ENCODE measurements at regions not wholly inside any gene's neighbourhood (a gene's known extent, or its start where the extent isn't known, plus 50 kb on each side); places are given as distances from the start of the nearest gene placed in this dataset.
"Not testable (repeated sequence)": the region's sequence is repeated elsewhere in the genome, so short reads cannot be mapped to it uniquely, and the experiment has no call there.

GRCh38 chr6:167392631-167393316 lies 67.9 kb downstream of the TTLL2 start:
- DNase-seq (ENCODE audit: low spot score) = no peak

DNA sequence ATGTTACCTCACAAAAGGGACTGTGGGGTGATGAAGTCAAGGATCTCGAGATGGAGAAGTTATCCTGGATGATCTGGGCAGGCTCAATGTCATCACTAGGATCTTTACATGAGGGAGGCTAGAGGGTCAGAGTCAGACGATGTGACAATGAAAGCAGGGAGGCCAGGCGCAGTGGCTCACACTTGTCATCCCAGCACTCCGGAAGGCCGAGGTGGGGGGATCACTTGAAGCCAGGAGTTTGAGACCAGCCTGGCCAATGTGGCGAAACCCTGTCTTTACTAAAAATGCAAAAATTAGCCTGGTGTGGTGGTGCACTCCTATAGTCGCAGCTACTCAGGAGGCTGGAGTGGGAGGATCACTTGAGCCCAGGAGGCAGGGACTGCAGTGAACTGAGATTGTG lies 68.8 kb downstream of the TTLL2 start:
- no peak for DNase-seq (ENCODE audit: low spot score)

DNA sequence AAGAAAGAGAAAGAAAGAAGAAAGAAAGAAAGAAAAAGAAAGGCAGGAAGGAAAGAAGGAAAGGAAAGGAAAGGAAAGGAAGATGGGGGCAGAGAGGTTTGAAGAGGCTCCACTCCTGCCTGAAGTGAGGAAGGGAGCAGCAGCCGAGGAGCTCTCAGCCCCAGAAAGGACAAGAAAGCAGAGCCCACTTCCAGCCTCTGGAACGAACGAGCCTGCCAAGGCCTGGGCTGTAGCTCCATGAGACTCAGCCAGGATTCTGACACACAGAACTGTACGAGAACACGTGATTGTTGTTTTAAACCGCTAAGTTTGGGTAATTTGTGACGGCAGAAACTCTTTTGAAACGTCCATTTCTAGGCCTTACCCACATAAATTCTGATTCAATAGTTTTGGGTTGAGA lies 69.5 kb downstream of the TTLL2 start:
- no peak for DNase-seq (ENCODE audit: low spot score)

GRCh38 chr6:167394820-167395219 lies 69.9 kb downstream of the TTLL2 start:
- no peak for DNase-seq (ENCODE audit: low spot score)

- no peak for DNase-seq (ENCODE audit: low spot score)
Measured at GRCh38 chr6:167396068-167396658, 71.3 kb downstream of the TTLL2 start.

- DNase-seq (ENCODE audit: low spot score) = no peak
Measured at GRCh38 chr6:167396659-167397490, 72.0 kb downstream of the TTLL2 start.

- DNase-seq (ENCODE audit: low spot score) = no peak
Measured at GRCh38 chr6:167397712-167398111, 72.8 kb downstream of the TTLL2 start.

- DNase-seq (ENCODE audit: low spot score) = no peak
Measured at GRCh38 chr6:167398214-167399050, 73.5 kb downstream of the TTLL2 start.

DNA sequence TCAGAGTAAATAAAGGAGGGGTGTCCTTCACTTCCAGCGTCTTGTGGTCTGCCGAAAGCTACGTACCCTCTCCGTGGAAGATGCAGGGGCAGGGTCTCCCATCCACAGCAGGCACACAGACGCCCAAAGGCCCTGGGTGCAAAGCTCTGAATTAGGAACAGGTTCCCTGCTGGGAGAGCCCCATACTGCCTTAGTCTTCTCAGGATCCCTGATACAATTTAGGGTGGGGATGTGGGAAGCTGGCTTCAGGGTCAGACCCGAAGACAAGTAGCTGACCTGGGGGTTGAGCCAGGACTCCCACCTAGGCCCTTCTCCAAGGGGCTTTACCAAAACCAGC lies 74.1 kb downstream of the TTLL2 start:
- no peak for DNase-seq (ENCODE audit: low spot score)

DNA sequence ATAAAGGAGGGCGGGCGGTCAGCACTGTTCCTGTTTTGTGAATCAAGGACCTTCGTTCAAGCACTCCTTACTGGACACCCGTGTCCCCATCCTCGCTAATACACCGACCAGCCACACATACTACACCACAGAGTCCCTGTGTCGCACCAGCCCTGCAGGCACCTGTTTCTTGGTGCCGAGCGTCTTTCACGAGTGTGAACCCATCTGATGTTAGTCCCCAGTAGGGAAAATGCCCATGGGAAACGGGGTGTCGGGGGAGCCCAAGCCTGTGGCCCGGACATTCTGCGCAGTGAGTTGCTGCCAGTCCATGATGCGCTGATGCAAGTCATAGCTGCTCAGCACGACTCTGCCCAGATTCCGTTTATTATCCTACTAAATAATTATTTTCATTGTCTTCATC lies 74.7 kb downstream of the TTLL2 start:
- DNase-seq (ENCODE audit: low spot score) = no peak

GRCh38 chr6:167400482-167401138 lies 75.7 kb downstream of the TTLL2 start:
- DNase-seq (ENCODE audit: low spot score) = no peak

DNA sequence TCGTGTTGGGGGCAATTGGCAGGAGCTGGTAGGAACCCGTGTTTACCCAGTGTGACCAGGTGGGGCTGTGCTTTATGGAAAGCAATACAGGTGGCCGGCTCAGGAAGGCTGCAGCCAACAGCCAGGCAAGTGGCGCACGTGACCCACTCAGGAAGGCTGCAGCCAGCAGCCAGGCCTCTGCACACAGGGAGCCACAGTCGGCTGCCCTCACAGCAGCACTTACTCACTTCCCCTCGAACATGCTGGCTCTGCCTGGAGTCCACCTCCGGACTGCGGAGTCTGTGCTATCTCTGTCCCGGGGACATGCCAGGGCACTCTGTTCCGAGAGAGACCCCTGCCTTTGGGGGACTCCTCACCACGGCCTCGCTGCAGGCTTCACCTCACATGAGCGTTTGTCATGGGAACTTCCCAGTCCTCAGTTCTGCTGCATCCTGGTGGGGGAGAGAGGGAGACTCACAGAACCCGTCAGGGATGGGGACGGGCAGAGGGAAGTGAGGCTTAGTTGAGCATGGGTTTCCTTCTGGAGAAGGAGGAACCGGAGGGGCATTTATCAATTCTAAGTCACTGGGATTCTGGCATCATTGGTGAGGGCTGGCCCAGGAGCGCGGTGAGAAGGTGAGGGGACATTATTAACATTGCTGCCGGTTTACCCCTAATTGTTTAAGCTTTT lies 76.8 kb downstream of the TTLL2 start:
- no peak for DNase-seq (ENCODE audit: low spot score)

GRCh38 chr6:167402195-167402686 lies 77.4 kb downstream of the TTLL2 start:
- no peak for DNase-seq (ENCODE audit: low spot score)

GRCh38 chr6:167403427-167403826 lies 78.5 kb downstream of the TTLL2 start:
- no peak for DNase-seq (ENCODE audit: low spot score)

DNA sequence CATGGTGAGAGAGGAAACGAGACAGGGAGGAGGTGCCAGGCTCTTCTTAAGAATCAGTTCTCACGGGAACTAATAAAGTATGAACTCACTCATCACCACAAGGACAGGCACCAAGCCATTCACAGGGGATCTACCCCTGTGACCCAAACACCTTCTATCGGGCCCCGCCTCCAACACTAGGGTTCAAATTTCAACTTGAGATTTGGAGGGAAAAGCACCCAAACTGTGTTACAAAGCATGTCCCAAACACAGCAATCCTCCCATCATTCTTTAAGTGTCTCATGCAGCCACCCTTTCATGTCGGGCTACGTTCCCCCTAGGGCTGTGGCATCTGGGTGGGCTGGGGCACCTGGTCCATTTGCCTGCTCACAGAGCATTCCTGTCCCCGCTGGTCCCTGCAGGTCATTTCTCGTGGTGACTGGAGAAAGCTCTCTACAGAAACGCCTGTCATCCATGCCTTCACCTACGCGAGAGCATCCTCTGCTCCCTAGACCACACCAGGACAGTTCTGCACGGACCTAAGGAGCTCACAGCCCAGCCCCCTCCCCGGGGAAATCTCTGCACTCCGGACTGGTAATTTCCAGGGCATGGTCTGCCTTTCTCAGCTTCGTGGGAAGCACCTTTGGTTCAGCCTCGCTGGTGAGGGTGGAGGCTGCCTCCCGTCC lies 79.6 kb downstream of the TTLL2 start:
- no peak for DNase-seq (ENCODE audit: low spot score)

- no peak for DNase-seq (ENCODE audit: low spot score)
Measured at GRCh38 chr6:167405778-167406532, 81.1 kb downstream of the TTLL2 start.

DNA sequence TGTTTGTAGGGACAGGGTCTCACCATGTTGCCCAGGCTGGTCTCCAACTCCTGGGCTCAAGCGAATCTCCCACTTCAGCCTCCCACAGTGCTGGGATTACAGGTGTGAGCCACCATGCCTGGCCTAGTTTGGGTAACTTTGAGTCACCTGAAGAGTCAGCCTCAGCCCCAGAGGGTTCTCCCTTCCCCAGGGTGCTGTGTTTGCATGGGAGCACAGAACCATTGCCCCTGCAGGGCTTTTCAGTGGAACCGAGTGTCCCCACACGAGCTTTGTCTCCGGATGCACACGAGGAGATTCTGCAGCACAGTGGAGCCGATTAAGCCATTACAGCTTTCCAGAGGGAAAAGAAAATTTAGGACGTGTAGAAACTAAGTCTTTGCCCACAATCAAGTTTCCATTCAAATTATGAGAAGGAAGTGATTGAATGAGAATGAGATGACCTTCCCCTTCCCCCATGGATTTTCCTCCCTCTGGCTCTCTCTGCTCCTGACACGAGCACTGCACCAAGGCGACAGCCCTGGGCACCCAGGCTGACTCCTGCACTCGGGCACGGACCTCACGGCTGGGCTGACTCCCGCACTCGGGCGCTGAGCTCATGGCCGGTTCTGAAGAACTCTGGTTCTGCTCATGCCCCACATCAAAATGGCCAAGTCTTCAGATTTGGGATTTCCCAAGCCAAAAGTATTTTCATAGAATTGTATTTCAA lies 81.8 kb downstream of the TTLL2 start:
- DNase-seq (ENCODE audit: low spot score) = not testable (repeated sequence)

DNA sequence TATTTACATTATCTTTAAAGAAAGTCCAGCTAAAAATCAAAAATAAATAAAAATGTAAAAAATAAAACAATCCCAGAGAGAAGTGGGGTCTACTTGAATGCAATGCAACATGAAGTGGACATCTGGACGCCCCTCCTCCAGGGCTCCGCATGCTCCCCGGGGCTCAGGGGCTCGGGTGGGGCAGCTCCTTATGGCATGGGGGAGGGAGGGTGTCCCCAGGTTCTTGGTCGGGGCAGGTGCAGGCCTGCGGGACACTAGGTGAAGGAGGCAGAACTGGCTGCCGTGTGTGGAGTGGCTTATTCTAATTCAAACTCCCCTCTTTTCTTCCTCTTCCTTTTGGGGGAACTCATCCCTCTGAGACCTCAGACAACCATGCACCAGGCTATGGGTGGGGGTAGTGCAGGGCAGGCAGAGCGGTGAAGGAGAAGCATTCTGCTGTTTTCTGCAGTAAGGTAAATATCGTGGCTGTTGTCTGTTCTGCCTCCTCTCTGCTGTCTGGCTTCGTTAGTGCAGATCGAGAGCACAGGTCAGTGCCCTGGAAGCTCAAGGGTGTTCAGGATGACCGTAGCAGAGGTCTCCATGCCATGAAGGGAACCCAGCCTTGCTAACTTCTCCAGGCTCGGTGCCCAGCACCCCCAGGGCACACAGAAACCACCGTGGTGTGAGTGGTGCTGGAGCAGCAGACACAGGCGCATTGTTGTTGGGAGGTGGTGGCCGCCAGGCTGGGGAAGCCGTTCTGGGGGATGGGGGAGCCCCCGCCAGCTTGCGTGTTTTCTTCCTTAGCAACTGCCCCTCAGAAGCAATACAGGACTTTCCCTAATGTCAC lies 82.6 kb downstream of the TTLL2 start:
- no peak for DNase-seq (ENCODE audit: low spot score)
